T-cell (primary cell): ENCODE measurements at regions not wholly inside any gene's neighbourhood (a gene's known extent, or its start where the extent isn't known, plus 50 kb on each side); places are given as distances from the start of the nearest gene placed in this dataset.
A peak's percentile ranks its signal among the peaks of the same experiment; 100 is the strongest.
"Not testable (repeated sequence)": the region's sequence is repeated elsewhere in the genome, so short reads cannot be mapped to it uniquely, and the experiment has no call there.

Source experiments
- ATAC-seq, 4 experiments: fragments of 200-7000 bp in 3 of 4; fragments of 150-1000 bp in 1 of 4; cut with Tn5 transposase; replicated peaks in 1 of 4; 1 replicate in 3 of 4; 2 replicates in 1 of 4; pipeline ENCODE4 v1.10.0; 2021; ENCODE audit warnings: moderate library complexity in 3 of 4, mild to moderate bottlenecking in 2 of 4, moderate number of reproducible peaks in 1 of 4
- CTCF ChIA-PET, 2 donors: fragments of 300-600 bp; sonication (Branson Sonifier 250); formaldehyde crosslinking; loops; one replicate each; lab custom pipeline; 2022; ENCODE audit warnings: antibody characterized with exemption in 2 of 2; lab: Charles Lee
- POLR2A ChIA-PET, 2 donors: fragments of 300-600 bp; sonication (Branson Sonifier 250); formaldehyde crosslinking; loops; one replicate each; lab custom pipeline; 2022; ENCODE audit warnings: antibody characterized with exemption in 2 of 2; lab: Charles Lee
- DNase-seq, 35 experiments: peaks; one replicate each; pipeline versions ENCODE4 v3.0.0 to v3.0.0-alpha.2; 2013 to 2023
- H3K27ac ChIP-seq: one replicate; pipeline ENCODE4 v1.5.1; 2013; ENCODE audit warnings: low read length
- H3K27me3 ChIP-seq, 2 experiments: replicated peaks in 1 of 2; 1 replicate in 1 of 2; 2 replicates in 1 of 2; pipeline versions ENCODE4 v1.6.1 to v1.7.0; 2013; ENCODE audit warnings: low read length in 1 of 2, mixed read lengths in 1 of 2; ENCODE audit not compliant: control insufficient read depth in 2 of 2, insufficient read depth in 2 of 2; ENCODE audit errors: extremely low read depth in 1 of 2
- H3K36me3 ChIP-seq, 2 donors: 1 replicate in 1 of 2; 2 replicates in 1 of 2; pipeline versions ENCODE4 v1.6.1 to v1.7.0; 2013; ENCODE audit warnings: low read length in 1 of 2; ENCODE audit not compliant: control insufficient read depth in 2 of 2, insufficient read depth in 1 of 2; ENCODE audit errors: extremely low read depth in 1 of 2
- H3K4me1 ChIP-seq, 2 experiments: 1 replicate in 1 of 2; 2 replicates in 1 of 2; pipeline versions ENCODE4 v1.6.1 to v1.7.0; 2013; ENCODE audit warnings: low read length in 2 of 2, mixed read lengths in 1 of 2; ENCODE audit not compliant: insufficient read depth in 2 of 2, control insufficient read depth in 1 of 2; ENCODE audit errors: extremely low read depth in 1 of 2
- H3K4me3 ChIP-seq, 2 donors: 1 replicate in 1 of 2; 2 replicates in 1 of 2; pipeline versions ENCODE4 v1.5.1 to v1.7.0; 2013; ENCODE audit warnings: mild to moderate bottlenecking in 2 of 2, low read length in 1 of 2, moderate library complexity in 1 of 2; ENCODE audit not compliant: control insufficient read depth in 1 of 2; ENCODE audit errors: extremely low read depth in 1 of 2
- H3K9me3 ChIP-seq: 2 replicates; pipeline ENCODE4 v1.7.0; 2013
- H3K27ac Mint-ChIP-seq, 2 donors: one replicate each; pipeline ENCODE4 v1.8.0; 2020 to 2021; ENCODE audit warnings: mild to moderate bottlenecking in 2 of 2, mixed read lengths in 2 of 2
- H3K27me3 Mint-ChIP-seq, 2 donors: one replicate each; pipeline ENCODE4 v1.8.0; 2021 to 2022; ENCODE audit warnings: mixed read lengths in 2 of 2
- H3K36me3 Mint-ChIP-seq: one replicate; pipeline ENCODE4 v1.8.0; 2021; ENCODE audit warnings: mixed read lengths
- H3K4me1 Mint-ChIP-seq, 3 donors: one replicate each; pipeline ENCODE4 v1.8.0; 2020 to 2022; ENCODE audit warnings: mixed read lengths in 3 of 3, mild to moderate bottlenecking in 1 of 3
- H3K4me3 Mint-ChIP-seq, 3 donors: one replicate each; pipeline ENCODE4 v1.8.0; 2020 to 2022; ENCODE audit warnings: mild to moderate bottlenecking in 3 of 3, mixed read lengths in 3 of 3, moderate library complexity in 3 of 3
- H3K9me3 Mint-ChIP-seq, 3 donors: one replicate each; pipeline ENCODE4 v1.8.0; 2020 to 2022; ENCODE audit warnings: mixed read lengths in 3 of 3
- WGBS: methylation state at CpG from one replicate; pipeline ENCODE4 v1.1.5; 2013; ENCODE audit warnings: missing lambda C conversion rate; ENCODE audit not compliant: insufficient coverage; 5-methylcytosine and 5-hydroxymethylcytosine counted together

DNA sequence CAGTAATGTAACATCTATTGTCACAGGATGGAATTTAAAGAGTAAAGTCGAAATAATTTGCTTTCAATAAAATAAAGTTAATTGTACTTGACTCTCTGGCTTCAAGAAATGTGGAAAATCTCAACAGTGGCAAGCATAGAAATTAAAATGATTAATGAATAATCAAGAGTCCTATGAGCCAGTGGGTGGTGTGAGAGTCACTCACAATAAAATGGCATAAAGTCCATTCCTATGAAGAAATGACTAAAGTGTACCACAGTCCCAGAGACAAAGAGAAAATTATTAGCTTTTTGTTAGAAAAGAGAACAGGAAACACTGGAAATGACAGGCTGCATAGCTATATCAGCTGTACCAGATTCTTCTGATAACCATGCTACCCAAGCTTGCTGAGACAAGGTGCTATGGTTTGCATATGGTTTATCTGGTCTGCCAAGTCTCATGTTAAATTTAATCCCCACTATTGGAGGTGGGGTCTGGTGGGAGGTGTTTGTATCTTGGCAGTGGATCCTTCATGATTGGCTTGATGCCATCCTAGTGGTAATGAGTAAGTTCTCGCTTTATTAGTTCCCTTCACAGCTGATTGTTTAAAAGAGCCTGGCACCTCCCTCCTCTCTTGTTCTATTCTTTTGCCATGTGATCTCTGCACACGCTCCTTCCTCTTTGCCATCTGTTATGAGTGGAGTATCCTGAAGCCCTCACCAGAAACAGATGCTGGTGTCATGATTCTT, 647.7 kb upstream of the ITGA1 start:
- no peaks in the 10 kb centered on the region for H3K27me3 ChIP-seq
- DNase-seq (no peak), ATAC-seq (no peak)
- no peak overlapping the region for H3K27ac Mint-ChIP-seq
- no peaks in the 10 kb centered on the region for H3K36me3 Mint-ChIP-seq
- no peaks in the 10 kb centered on the region for H3K36me3 ChIP-seq
- POLR2A ChIA-PET = no interaction called here
- no peaks in the 10 kb centered on the region for H3K9me3 ChIP-seq
- no peaks in the 10 kb centered on the region for H3K4me1 ChIP-seq
- H3K9me3 Mint-ChIP-seq = peaks cover 3 to 4% (median 3%) of the 10 kb centered on the region in 3 donors
- H3K4me1 Mint-ChIP-seq = no peaks in the 10 kb centered on the region
- WGBS = no CpG with 5 or more reads among the region's 3 CpGs
- no peak overlapping the region for H3K4me3 ChIP-seq
- H3K27me3 Mint-ChIP-seq = no peaks in the 10 kb centered on the region
- H3K27ac ChIP-seq = no peak overlapping the region
- no peak overlapping the region for H3K4me3 Mint-ChIP-seq
- CTCF ChIA-PET = no interaction called here

DNA sequence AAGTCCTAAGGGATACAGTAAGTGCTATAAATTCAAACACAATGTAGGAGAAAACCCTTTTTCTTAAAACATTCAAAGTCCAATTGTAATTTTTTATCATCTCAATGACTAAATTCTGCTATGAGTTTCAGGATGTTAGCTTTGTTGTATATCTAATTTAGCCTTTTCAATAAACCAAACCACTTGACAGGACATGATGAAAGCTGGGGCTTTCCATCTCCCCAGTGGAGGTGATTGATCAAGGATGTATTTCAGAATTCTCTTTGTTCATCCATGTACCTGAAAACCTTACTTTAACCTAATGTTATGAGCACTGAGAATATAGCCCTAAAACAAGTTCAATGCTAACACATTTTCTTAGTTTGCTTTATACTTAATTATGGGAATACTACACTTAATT, 639.0 kb upstream of the ITGA1 start:
- no peak for ATAC-seq
- H3K36me3 Mint-ChIP-seq = no peaks in the 10 kb centered on the region

DNA sequence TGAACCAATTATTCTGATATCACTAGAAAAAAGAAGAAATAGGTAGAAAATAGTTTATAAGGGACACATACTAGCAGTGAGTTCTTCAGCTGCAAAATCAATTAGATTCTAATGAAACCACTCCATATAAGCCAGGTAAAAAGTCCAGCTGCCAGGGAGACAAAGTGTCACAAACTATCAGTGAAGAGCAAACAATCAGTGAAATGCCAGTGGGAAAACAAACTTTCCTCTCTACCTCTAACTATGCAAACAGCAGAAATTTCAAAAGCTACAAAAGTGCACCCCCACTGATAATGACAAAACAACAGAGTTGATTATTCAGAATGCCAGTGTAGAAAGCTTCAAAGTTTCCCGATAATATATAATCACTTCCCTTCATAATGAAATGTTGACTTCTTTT, 637.2 kb upstream of the ITGA1 start:
- Mint-ChIP-seq H3K27ac (no peak overlapping the region), H3K4me3 (no peak overlapping the region), H3K9me3 (peaks cover 0 to 2% (median 0%) of the 10 kb centered on the region in 3 donors), H3K36me3 (no peaks in the 10 kb centered on the region), H3K4me1 (no peaks in the 10 kb centered on the region), H3K27me3 (no peaks in the 10 kb centered on the region)
- Histone ChIP-seq H3K9me3 (no peaks in the 10 kb centered on the region), H3K27me3 (no peaks in the 10 kb centered on the region), H3K4me1 (no peaks in the 10 kb centered on the region), H3K36me3 (no peaks in the 10 kb centered on the region), H3K4me3 (no peak overlapping the region), H3K27ac (no peak overlapping the region)
- ChIA-PET POLR2A (no interaction called here), CTCF (no interaction called here)
- ATAC-seq = no peak
- DNase-seq = no peak
- no CpG with 5 or more reads among the region's 1 CpG for WGBS

More for the DNA sequence above, 639.0 kb upstream of the ITGA1 start:
- Histone ChIP-seq H3K36me3 (no peaks in the 10 kb centered on the region), H3K27ac (no peak overlapping the region), H3K4me1 (no peaks in the 10 kb centered on the region), H3K27me3 (no peaks in the 10 kb centered on the region), H3K9me3 (no peaks in the 10 kb centered on the region), H3K4me3 (no peak overlapping the region)
- H3K27ac Mint-ChIP-seq = no peak overlapping the region
- CTCF ChIA-PET = no interaction called here
- H3K4me1 Mint-ChIP-seq = no peaks in the 10 kb centered on the region
- H3K4me3 Mint-ChIP-seq = no peak overlapping the region
- POLR2A ChIA-PET = no interaction called here
- no peaks in the 10 kb centered on the region for H3K27me3 Mint-ChIP-seq
- no peak for DNase-seq
- peaks cover 0 to 6% (median 0%) of the 10 kb centered on the region in 3 donors for H3K9me3 Mint-ChIP-seq

DNA sequence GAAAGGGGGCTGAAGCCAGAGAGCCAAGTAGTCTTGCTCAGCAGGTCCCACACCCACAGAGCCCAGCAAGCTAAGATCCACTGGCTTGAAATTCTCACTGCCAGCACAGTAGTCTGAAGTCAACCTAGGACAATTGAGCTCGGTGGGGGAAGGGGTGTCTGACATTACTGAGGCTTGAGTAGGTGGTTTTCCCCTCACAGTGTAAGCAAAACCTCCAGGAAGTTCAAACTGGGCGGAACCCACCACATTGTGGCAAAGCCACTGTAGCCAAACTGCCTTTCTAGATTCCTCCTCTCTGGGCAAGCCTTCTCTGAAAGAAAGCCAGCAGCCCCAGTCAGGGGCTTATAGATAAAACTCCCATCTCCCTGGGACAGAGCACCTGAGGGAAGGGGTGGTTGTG, 630.9 kb upstream of the ITGA1 start:
- no CpG with 5 or more reads among the region's 2 CpGs for WGBS
- H3K4me3 Mint-ChIP-seq, POLR2A ChIA-PET, H3K27ac ChIP-seq, H3K36me3 ChIP-seq, H3K4me1 ChIP-seq, H3K27me3 Mint-ChIP-seq, H3K36me3 Mint-ChIP-seq, H3K4me3 ChIP-seq, ATAC-seq, H3K4me1 Mint-ChIP-seq, H3K9me3 ChIP-seq, CTCF ChIA-PET, H3K27me3 ChIP-seq, H3K27ac Mint-ChIP-seq: not testable (repeated sequence)
- peak in 2 of 35 experiments; percentile 0 to 3 for DNase-seq
- peaks cover 0 to 18% (median 3%) of the 10 kb centered on the region in 3 donors for H3K9me3 Mint-ChIP-seq

DNA sequence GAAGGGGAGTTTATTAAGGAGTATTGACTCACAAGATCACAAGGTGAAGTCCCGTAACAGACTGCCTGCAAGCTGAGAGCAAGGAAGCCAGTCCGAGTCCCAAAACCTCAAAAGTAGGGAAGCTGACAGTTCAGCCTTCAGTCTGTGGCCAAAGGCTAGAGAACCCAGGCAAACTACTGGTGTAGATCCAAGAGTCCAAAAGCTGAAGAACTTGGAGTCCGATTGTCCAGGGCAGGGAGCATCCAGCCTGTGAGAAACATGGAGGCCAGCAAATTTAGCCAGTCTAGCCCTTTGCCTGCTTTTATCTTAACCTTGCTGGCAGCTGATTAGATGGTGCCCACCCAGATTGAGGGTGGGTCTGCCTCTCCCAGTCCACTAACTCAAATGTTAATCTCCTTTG, 621.9 kb upstream of the ITGA1 start:
- 87% methylated on average over 3 of the region's 3 CpGs for WGBS
- peaks cover 4 to 15% (median 4%) of the 10 kb centered on the region in 3 donors for H3K9me3 Mint-ChIP-seq
- H3K36me3 ChIP-seq, H3K4me3 ChIP-seq, H3K4me1 Mint-ChIP-seq, H3K27me3 Mint-ChIP-seq, H3K36me3 Mint-ChIP-seq, H3K27me3 ChIP-seq, ATAC-seq, H3K9me3 ChIP-seq, DNase-seq, H3K27ac ChIP-seq, H3K4me3 Mint-ChIP-seq, H3K4me1 ChIP-seq, CTCF ChIA-PET, POLR2A ChIA-PET, H3K27ac Mint-ChIP-seq: not testable (repeated sequence)

DNA sequence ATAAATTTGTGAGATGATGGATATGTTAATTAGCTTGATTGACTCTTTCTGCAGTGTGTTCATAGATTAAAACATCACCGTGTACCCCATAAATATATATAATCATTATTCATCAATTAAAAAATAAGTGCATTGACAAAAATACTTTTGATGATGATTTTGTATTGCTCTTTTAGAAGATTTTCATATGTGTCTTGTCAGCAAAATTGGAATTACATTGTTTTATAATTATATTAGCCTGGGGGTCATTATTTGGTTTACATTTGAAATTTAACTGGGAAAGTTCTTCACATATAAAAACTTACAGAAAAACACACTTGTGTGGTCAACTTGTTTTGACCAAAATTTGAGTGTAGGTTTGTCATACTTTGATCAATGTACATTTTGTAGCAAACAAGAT, 614.6 kb upstream of the ITGA1 start:
- H3K36me3 Mint-ChIP-seq = no peaks in the 10 kb centered on the region
- Histone ChIP-seq H3K36me3 (no peaks in the 10 kb centered on the region), H3K4me1 (no peaks in the 10 kb centered on the region), H3K27ac (no peak overlapping the region), H3K27me3 (no peaks in the 10 kb centered on the region), H3K9me3 (no peaks in the 10 kb centered on the region), H3K4me3 (no peak overlapping the region)
- ChIA-PET CTCF (no interaction called here), POLR2A (interaction anchor here in 1 of 2 donors (0.6 kb wide), 1 partner anchor 602 kb away, joined by 3 read pairs; no protein-coding TSS in a partner anchor)
- peaks cover 2 to 7% (median 3%) of the 10 kb centered on the region in 3 donors for H3K9me3 Mint-ChIP-seq
- H3K4me3 Mint-ChIP-seq = no peak overlapping the region
- H3K27ac Mint-ChIP-seq = no peak overlapping the region
- H3K27me3 Mint-ChIP-seq = no peaks in the 10 kb centered on the region
- WGBS = no CpG with 5 or more reads among the region's 1 CpG
- no peaks in the 10 kb centered on the region for H3K4me1 Mint-ChIP-seq
- no peak for ATAC-seq
- no peak for DNase-seq

DNA sequence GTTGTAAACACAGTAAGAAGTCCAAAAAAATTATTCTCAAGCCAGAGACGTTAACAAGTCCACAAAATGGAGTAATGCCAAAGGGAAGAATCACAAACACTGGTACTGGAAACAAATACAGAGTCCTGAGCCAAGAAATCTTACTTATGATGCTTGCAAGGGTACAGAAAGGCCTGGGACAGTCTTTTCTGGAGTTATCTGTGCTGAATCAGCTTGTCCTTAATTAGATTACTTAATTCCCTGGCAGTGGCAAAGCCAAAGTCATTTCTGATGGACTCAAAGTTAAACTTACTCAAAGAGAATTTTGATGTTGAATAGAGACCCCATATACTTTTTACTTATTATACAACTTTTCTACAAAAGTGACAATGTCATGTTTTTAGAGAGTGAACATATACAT, 610.5 kb upstream of the ITGA1 start:
- no CpG with 5 or more reads among the region's 1 CpG for WGBS
- Mint-ChIP-seq H3K27me3 (no peaks in the 10 kb centered on the region), H3K36me3 (no peaks in the 10 kb centered on the region), H3K4me1 (no peaks in the 10 kb centered on the region), H3K9me3 (peaks cover 0 to 9% (median 7%) of the 10 kb centered on the region in 3 donors), H3K4me3 (no peak overlapping the region), H3K27ac (no peak overlapping the region)
- no peaks in the 10 kb centered on the region for H3K27me3 ChIP-seq
- no peak overlapping the region for H3K27ac ChIP-seq
- H3K9me3 ChIP-seq = no peaks in the 10 kb centered on the region
- no peak overlapping the region for H3K4me3 ChIP-seq
- H3K4me1 ChIP-seq = no peaks in the 10 kb centered on the region
- POLR2A ChIA-PET = no interaction called here
- DNase-seq (no peak), ATAC-seq (no peak)
- no peaks in the 10 kb centered on the region for H3K36me3 ChIP-seq
- CTCF ChIA-PET = no interaction called here
